ELF-1 (cell line): ENCODE measurements at regions not wholly inside any gene's neighbourhood (a gene's known extent, or its start where the extent isn't known, plus 50 kb on each side); places are given as distances from the start of the nearest gene placed in this dataset.
A peak's percentile ranks its signal among the peaks of the same experiment; 100 is the strongest.

Experiments
- DNase-seq: peaks from one replicate; pipeline ENCODE4 v3.0.0-alpha.2; 2016; ENCODE audit warnings: low read depth, low spot score

GRCh38 chr11:93248602-93249001 lies 50.8 kb upstream of the SLC36A4 start:
- DNase-seq: no peak

GRCh38 chr11:93249459-93250220 lies 51.8 kb upstream of the SLC36A4 start:
- no peak for DNase-seq

- DNase-seq: no peak
Measured at GRCh38 chr11:93250326-93250725, 52.5 kb upstream of the SLC36A4 start.

GRCh38 chr11:93251922-93252321 lies 54.1 kb upstream of the SLC36A4 start:
- no peak for DNase-seq

- DNase-seq: no peak
Measured at GRCh38 chr11:93253111-93253510, 55.3 kb upstream of the SLC36A4 start.

- DNase-seq: no peak
Measured at GRCh38 chr11:93256623-93257022, 58.8 kb upstream of the SLC36A4 start.

- DNase-seq: peak; percentile 30
Measured at GRCh38 chr11:93267383-93267782, 63.2 kb upstream of the DEUP1 start.

- DNase-seq: no peak
Measured at GRCh38 chr11:93268287-93269040, 62.1 kb upstream of the DEUP1 start.

- DNase-seq: no peak
Measured at GRCh38 chr11:93271596-93271995, 58.9 kb upstream of the DEUP1 start.

- DNase-seq: no peak
Measured at GRCh38 chr11:93274851-93275250, 55.7 kb upstream of the DEUP1 start.

GRCh38 chr11:93278976-93279375 lies 51.6 kb upstream of the DEUP1 start:
- no peak for DNase-seq

- no peak for DNase-seq
Measured at GRCh38 chr11:93279851-93280347, 50.6 kb upstream of the DEUP1 start.
